ENCODE measurements at regions not wholly inside any gene's neighbourhood (a gene's known extent, or its start where the extent isn't known, plus 50 kb on each side); places are given as distances from the start of the nearest gene placed in this dataset.
A peak's percentile ranks its signal among the peaks of the same experiment; 100 is the strongest.

DNA sequence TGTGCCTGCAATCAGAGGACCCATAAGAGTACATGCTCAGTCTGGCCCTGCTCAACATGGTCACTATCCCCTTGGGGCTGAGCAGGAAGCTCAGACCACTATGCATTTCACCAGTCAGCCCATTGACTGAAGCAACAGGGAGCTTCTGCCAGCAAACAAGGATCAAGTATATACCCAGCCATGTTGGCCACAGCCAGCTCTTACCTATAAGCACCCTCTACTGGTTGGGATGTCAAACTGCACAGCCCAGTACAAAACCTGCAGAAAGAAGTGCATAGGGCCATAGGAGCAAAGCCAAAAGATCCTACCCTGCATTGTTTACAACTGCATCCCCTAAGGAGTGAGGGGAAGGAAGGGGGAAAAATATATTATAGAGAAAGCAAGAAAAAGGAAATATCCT, 214.4 kb upstream of the CPEB2 start:
- DNase-seq (ENCODE audit: low read depth) = peak; percentile 57

GRCh38 chr4:14790494-14790893, 211.8 kb upstream of the CPEB2 start:
- DNase-seq (ENCODE audit: low read depth) = no peak

- DNase-seq (ENCODE audit: low read depth) = no peak
Observed at GRCh38 chr4:14792702-14793227, 209.5 kb upstream of the CPEB2 start.

DNA sequence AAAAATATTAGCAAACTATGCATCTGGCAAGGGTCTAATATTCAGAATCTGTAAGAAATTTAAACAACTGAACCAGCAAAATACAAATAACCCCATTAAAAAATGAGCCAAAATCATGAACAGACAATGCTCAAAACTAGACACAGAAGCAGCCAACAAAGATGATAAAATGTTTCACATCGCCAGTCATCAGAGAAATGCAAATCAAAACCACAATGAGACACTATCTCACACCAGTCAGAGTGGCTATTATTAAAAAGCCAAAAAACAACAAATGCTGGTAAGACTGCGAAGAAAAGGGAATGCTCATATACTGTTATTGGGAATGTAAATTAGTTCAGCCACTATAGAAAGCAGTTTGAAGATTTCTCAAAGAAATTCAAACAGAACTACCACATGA, 201.3 kb upstream of the CPEB2 start:
- DNase-seq (ENCODE audit: low read depth) = no peak

DNA sequence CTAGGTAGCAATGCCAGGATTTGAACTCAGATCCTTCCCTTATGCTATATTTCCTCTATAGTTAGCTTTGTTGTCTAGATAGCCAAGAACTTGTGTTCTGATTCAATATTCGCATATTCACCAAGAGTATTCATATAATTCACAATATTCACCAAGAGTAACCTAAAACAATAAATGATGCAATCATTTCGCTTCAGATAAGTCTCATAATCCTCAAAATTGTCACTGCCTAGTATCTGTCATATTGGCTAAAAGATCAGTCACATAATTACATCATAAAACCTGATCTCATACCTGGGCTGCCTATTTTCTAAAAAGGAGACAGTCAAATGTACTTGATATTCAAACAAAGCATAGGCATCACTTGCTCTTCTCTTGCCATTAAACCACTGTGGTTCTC, 199.7 kb upstream of the CPEB2 start:
- DNase-seq (ENCODE audit: low read depth) = no peak

DNA sequence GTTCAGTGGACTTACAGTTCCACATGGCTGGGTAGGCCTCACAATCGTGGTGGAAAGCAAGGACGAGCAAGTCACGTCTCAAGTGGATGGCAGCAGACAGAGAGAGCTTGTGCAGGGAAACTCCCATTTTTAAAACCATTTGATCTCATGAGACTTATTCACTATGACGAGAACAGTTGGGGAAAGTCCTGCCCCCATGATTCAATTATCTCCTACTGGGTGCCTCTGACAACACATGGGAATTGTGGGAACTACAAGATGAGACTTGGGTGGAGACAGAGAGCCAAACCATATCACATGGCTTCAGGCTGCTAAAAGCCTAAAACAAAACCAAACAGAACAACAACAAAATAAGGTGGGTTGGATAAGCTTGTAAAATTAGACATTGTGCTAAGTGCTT, 194.4 kb upstream of the CPEB2 start:
- DNase-seq (ENCODE audit: low read depth) = no peak

GRCh38 chr4:14809203-14809602, 193.1 kb upstream of the CPEB2 start:
- DNase-seq (ENCODE audit: low read depth) = no peak

GRCh38 chr4:14810121-14810520, 192.2 kb upstream of the CPEB2 start:
- DNase-seq (ENCODE audit: low read depth) = no peak

GRCh38 chr4:14810568-14810967, 191.7 kb upstream of the CPEB2 start:
- no peak for DNase-seq (ENCODE audit: low read depth)

DNA sequence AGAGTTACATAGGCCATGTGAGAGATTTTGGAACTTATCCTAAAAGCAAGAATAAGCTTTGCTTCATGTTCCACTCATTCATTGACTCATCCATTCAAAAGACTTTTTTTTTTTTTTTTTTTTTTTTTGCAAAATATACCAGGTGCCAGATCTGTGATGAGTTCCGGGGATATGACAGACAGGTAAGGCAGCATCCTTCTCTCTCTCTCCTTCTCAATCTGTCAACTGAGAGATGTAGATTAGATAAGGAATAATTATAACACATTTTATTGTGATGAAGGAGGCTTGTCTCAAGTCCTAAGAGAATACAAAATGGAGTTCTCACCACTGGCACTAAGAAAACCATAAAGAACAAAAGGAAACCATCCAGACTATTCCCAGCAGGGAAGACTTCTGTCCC, 190.2 kb upstream of the CPEB2 start:
- DNase-seq (ENCODE audit: low read depth) = no peak

GRCh38 chr4:14816623-14817261, 185.5 kb upstream of the CPEB2 start:
- DNase-seq (ENCODE audit: low read depth) = no peak

DNA sequence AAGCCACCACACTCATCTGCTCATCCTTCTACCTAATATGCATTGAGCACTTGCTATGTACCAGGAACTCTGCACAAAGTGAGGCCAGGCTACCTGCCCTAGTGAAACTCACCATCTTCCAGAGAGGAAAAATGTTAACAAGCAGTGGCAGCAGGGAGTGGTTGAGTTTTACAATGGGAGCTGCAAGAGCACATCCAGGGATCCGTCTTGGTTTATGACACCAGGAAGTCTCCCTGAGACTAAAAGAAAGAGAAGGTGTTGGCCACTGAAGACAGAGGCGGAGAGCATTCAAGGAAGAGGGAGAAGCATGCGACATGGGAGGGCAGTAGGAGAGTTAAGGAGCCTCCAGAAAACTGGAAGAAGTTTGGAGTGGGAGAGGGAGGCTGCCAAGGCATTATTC, 178.1 kb upstream of the CPEB2 start:
- DNase-seq (ENCODE audit: low read depth) = no peak

- DNase-seq (ENCODE audit: low read depth) = peak; percentile 35
Observed at GRCh38 chr4:14827111-14827510, 175.2 kb upstream of the CPEB2 start.

- DNase-seq (ENCODE audit: low read depth) = no peak
Observed at GRCh38 chr4:14829795-14830194, 172.5 kb upstream of the CPEB2 start.

GRCh38 chr4:14831416-14831815, 170.9 kb upstream of the CPEB2 start:
- no peak for DNase-seq (ENCODE audit: low read depth)

GRCh38 chr4:14833053-14833452, 169.2 kb upstream of the CPEB2 start:
- no peak for DNase-seq (ENCODE audit: low read depth)

GRCh38 chr4:14834382-14834781, 167.9 kb upstream of the CPEB2 start:
- DNase-seq (ENCODE audit: low read depth) = no peak

- no peak for DNase-seq (ENCODE audit: low read depth)
Observed at GRCh38 chr4:14835288-14835687, 167.0 kb upstream of the CPEB2 start.

- no peak for DNase-seq (ENCODE audit: low read depth)
Observed at GRCh38 chr4:14835708-14836425, 166.4 kb upstream of the CPEB2 start.

DNA sequence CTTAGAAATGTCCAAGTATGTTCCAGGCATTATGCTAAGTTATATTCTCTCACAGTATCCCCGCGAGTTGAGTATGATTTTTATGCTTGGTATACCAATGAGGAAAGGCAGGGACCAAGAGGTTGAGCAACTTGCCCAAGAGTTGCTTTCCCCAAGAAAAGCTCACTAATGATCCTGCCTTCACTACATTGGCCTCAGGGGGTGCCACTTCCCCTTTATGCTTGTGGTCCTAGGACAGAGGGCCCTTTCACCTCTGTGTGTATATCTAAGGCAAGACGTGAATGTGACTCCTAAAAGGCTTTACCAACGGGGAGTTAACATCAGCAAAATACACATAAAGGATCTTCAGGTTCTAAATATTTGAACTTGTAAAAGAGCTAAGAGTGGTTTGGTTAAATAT, 164.4 kb upstream of the CPEB2 start:
- no peak for DNase-seq (ENCODE audit: low read depth)

- DNase-seq (ENCODE audit: low read depth) = no peak
Observed at GRCh38 chr4:14841801-14842768, 160.2 kb upstream of the CPEB2 start.

DNA sequence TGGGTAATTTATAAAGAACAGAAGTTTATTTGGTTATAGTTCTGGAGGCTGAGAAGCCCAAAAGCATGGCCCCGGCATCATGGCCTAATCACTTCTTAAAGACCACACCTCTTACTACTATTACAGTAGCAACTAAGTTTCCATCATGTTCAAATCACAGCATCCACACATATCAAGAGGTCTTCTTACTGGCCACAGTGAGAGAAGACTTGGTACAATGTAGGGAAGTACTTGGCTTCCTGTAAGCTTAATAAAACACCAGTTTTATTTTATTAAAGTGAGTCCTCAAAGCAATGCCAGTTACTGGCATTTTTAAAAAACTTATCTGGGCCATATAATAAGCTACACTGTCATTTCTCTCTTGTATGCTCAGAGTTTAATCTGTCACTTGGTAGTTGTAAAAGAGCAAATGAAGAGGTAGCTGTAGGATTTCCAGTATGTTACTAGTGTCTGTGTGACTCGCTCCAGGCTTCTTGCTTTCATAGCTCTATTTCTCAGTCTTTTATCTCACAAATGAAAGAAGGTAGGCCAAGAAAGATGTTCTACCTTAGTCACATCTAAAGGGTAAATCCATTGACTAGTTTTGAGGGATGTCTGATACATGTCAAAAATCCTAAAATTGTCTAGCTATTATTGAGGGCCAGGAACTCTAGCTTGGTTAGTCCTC, 159.2 kb upstream of the CPEB2 start:
- DNase-seq (ENCODE audit: low read depth) = no peak

Data from EH (cell line).